GM19438 (cell line): ENCODE measurements at regions not wholly inside any gene's neighbourhood (a gene's known extent, or its start where the extent isn't known, plus 50 kb on each side); places are given as distances from the start of the nearest gene placed in this dataset.
"Not testable (repeated sequence)": the region's sequence is repeated elsewhere in the genome, so short reads cannot be mapped to it uniquely, and the experiment has no call there.

Experiments
- ATAC-seq: cut with Tn5 transposase; IDR thresholded peaks from one replicate; pipeline ENCODE4 v1.9.1; 2021; ENCODE audit warnings: low read depth; ENCODE audit not compliant: unreplicated experiment

DNA sequence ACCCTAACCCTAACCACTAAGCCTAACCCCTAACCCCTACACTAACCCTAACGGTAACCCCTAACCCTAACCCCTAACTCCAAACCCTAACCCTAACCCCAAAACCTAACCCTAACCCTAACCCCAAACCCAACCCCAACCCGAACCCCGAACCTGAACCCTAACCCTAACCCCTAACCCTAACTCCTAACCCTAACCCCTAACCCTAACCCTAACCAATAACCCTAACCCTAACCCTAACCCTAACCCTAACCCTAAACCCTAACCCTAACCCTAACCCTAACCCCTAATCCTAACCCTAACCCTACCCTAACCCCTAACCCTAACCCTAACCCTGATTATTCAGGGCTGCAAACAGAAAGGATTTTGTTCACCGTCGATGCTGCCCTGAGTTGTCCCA is 144.6 kb upstream of the DUSP22 start:
- ATAC-seq = not testable (repeated sequence)

DNA sequence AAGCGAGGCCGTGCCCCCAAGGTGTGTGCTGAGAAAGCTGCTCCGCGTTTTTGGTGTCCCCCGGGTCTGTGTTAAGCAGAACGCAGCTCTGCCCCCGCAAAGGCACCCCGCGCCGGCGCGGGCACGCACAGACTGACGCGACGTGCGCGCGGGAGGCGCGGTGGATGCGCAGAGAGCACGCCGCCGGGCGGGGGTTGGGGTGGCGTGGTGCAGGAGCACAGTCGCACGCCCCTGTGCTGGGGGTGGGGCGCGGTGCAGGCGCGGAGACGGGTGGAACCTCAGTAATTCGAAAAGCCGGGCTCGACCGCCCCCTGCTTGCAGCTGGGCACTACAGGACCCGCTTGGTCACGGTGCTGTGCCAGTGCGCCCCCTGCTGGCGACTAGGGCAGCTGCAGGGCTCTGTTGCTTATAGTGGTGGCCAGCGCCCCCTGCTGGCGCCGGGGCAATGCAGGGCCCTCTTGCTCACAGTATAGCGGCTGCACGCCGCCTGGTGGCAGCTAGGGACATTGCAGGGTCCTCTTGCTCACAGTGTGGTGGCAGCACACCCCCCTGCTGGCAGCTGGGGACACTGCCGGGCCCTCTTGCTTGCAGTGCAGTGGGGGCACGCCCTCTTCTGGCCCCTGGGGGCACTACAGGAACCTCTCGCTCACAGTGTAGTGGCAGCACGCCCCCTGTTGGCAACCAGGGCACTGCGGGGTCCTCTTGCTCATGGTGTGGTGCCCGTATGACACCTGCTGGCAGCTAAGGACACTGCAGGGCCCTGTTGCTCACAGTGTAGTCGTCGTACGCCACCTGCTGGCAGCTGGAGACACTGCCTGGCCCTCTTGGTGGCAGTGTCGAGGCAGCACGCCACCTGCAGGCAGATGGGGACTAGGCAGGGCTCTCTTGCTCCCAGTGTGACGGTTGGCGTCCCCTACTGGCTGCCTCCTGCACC is 144.0 kb upstream of the DUSP22 start:
- peak; percentile 95 for ATAC-seq

GRCh38 chr6:150147-150546 is 142.1 kb upstream of the DUSP22 start:
- ATAC-seq = not testable (repeated sequence)

- not testable (repeated sequence) for ATAC-seq
Observed at GRCh38 chr6:152436-152835, 139.9 kb upstream of the DUSP22 start.

GRCh38 chr6:153026-153425 is 139.3 kb upstream of the DUSP22 start:
- not testable (repeated sequence) for ATAC-seq

DNA sequence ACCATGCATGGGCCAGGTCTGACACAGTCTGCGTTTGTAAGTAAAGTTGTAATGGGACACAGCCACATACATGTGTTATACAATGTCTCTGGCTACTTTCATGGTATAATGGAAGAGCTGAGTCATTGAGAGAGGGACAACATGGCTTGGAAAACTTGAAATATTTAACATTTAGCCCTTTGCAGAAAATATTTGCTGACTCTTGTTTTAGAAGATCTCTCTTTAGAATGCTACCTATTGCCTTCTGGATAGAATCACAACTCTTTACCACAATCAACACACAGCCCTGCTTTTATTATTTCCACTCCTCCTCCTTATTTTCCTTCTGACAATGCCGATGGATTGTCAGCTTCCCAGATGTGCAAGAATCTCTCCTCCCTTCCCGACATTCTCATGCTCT is 138.4 kb upstream of the DUSP22 start:
- not testable (repeated sequence) for ATAC-seq

DNA sequence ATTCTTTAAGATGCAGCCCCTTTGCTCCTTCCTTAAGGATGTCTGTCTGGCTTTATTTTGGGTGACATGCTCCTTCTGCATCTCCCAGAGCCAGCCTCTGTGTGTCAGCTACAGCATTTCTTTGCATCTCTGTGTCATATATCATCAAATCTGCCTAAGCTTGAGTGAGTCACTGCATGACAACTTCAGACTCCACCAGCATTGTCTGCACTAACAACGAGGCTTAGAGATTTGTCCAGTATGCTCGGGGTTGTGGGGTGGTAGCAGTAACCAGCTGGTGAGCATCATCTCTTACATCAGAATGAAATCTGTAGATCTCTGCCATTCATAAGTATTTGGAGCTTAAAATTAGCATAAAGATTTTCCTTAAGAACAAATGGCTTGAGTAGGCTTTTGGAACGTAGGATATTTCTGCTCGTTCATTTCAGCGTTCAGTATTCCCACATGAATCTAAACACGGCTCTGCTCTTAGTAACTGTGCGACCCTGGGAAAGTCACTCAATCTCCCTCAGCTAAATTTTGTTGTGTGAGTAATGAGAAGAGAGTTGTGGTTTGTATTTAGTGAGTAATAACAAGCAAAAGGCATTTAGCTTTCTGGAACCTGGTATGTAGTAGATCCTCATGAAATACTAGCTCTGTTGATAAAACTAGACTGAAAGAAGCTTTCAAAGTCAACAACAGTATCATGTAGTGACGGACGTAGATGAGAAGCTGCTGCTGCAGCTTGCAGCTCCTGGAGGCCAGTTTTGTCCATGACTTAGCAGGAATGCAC is 137.8 kb upstream of the DUSP22 start:
- ATAC-seq = not testable (repeated sequence)

GRCh38 chr6:156010-156409 is 136.3 kb upstream of the DUSP22 start:
- no peak for ATAC-seq

GRCh38 chr6:156441-157140 is 135.7 kb upstream of the DUSP22 start:
- ATAC-seq = not testable (repeated sequence)

DNA sequence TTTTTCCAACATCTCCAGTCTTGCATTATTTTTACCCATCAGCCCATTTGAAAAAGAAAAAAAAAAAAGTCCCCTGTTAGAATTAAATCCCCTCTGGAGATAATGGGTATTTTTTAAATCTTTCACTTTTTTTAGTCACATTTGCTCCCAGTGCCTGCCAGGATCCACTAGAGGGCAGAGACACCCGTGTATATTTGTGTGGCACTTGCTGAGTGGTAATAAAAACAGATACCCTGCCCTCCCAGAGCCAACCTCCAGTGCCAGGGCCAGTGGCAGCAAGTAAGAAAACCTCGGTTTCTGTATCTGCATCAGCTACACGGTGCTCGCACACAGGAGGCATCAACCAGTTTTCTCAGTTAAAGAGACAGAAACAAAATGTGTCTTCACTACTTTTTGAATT is 135.1 kb upstream of the DUSP22 start:
- not testable (repeated sequence) for ATAC-seq

- not testable (repeated sequence) for ATAC-seq
Observed at GRCh38 chr6:161657-162056, 130.6 kb upstream of the DUSP22 start.

DNA sequence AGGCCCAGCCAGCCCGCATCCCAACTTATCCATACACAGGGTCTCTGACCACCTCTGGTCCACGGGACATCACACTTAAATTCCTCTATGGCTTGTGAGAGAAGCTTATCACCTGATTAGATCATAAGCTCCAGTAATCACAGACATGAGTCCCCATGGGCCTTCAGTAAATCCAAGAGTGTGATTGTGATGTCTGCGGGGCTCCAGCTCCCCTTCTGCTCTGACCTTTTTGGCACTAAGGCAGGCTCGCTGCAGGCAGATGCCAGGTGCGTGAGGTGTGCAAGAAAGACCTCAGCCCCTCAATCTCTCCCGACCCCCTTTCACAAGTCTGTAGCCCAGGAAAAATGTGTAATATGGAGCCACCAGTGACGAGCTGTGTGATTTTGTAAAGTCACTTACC is 127.6 kb upstream of the DUSP22 start:
- ATAC-seq = no peak

GRCh38 chr6:165263-165662 is 127.0 kb upstream of the DUSP22 start:
- ATAC-seq = no peak

DNA sequence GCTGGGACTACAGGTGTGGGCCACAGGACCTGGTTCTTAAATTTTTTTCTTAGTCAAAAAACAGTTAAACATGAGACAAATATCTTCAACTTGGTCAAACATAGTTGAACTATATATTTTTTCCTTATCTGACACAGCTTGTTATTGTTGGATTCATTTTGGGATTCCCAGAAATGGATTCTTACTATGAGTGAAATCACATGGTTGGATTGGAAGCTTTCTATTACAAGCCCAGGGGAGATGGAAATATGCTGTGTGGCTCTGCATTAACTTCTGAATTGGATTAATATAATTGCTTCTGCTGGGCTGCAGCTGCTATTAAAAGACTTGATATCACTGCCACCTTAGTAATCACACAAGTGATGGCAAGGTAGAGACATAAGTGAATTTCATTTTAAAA is 126.4 kb upstream of the DUSP22 start:
- ATAC-seq = no peak

- ATAC-seq = no peak
Observed at GRCh38 chr6:168865-169455, 123.3 kb upstream of the DUSP22 start.

DNA sequence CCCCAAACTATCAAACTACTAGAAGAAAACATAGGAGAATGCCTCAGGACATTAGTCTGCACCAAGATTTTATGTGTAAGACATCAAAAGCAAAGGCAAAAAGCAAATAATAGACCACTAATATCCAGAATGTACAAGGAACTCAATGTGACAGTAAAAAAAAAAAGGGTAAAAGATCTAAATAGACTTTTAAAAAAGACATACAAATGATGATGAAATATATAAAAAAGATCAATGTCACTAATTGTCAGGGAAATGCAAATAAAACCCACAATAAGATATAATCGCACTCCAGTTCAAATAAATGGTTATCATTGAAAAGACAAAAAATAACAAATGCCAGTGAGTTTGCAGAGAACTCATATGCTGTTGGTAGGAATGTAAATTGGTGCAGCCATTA is 118.3 kb upstream of the DUSP22 start:
- ATAC-seq = no peak

DNA sequence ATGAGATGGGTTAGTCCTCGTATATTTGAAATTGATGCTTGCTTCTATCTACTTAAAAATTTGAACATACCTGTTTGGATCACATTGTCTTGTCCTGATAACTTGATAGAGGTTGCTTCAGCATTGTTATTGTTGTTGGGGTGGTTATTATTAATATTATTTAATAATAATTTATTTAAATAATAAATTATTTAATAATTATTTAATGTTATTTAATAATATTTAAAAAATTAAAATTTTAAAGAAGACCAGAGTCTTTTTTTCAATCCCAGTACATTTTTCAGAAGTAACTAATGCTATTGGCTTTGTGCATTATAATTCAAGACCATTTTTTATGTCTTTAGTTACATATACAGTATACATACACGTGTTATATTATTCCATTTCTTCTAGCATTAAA is 116.6 kb upstream of the DUSP22 start:
- ATAC-seq = no peak

DNA sequence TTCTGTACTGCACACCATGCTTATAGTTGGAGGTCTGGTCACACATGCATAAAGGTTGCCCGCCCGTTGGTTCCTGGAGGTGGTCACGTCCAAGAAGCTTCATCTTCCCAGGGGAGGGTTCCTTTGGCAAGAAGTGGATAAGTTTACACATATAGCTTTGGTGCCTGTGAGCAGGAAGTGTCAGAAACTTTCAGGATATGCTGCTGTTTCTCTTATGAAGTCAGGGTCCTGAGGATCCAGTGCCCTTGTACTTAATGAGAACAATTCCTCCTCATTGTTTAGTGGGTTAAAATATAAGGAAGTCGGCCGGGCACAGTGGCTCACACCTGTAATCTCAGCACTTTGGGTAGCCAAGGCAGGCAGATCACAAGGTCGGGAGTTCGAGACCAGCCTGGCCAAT is 115.5 kb upstream of the DUSP22 start:
- no peak for ATAC-seq

GRCh38 chr6:178119-178518 is 114.2 kb upstream of the DUSP22 start:
- no peak for ATAC-seq

DNA sequence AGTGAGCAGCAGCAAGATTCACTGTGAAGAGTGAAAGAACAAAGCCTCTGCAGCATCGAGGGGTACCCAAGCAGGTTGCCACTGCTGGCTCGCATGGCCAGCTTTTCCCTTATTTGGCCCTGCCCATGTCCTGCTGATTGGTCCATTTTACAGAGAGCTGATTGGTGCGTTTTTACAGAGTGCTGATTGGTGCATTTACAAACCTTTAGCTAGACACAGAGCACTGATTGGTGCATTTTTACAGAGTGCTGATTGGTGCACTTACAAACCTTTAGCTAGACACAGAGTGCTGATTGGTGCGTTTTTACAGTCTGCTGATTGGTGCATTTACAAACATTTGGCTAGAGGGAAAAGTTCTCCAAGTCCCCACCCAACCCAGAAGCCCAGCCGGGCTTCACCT is 113.4 kb upstream of the DUSP22 start:
- ATAC-seq = not testable (repeated sequence)
